Smooth muscle cell (in vitro differentiated cells): ENCODE measurements at regions not wholly inside any gene's neighbourhood (a gene's known extent, or its start where the extent isn't known, plus 50 kb on each side); places are given as distances from the start of the nearest gene placed in this dataset.
A peak's percentile ranks its signal among the peaks of the same experiment; 100 is the strongest.

Experiments used
- DNase-seq: peaks from one replicate; lab custom pipeline; 2025; ENCODE audit not compliant: unreplicated experiment; lab: John Stamatoyannopoulos, UW
- H2AFZ ChIP-seq: fragments of 200-600 bp; sonication (generic); 2 replicates; pipeline ENCODE4 v1.6.0; 2016; ENCODE audit warnings: antibody characterized with exemption, low read depth, mild to moderate bottlenecking
- H3F3A ChIP-seq: fragments of 200-600 bp; sonication (generic); 2 replicates; pipeline ENCODE4 v1.6.0; 2017; ENCODE audit warnings: antibody characterized with exemption, low read depth
- H3K27ac ChIP-seq: fragments of 200-600 bp; sonication (generic); 2 replicates; pipeline ENCODE4 v1.5.1; 2016; ENCODE audit warnings: low read depth, mild to moderate bottlenecking
- H3K27me3 ChIP-seq: fragments of 200-600 bp; sonication (generic); 2 replicates; pipeline ENCODE4 v1.6.1; 2016; ENCODE audit warnings: low read depth, mild to moderate bottlenecking
- H3K36me3 ChIP-seq: fragments of 200-600 bp; sonication (generic); 2 replicates; pipeline ENCODE4 v1.5.1; 2016; ENCODE audit warnings: low read depth
- H3K4me1 ChIP-seq: fragments of 200-600 bp; sonication (generic); 2 replicates; pipeline ENCODE4 v1.5.1; 2016; ENCODE audit warnings: low read depth
- H3K4me2 ChIP-seq: fragments of 200-600 bp; sonication (generic); 2 replicates; pipeline ENCODE4 v1.6.0; 2016; ENCODE audit warnings: mild to moderate bottlenecking
- H3K4me3 ChIP-seq: fragments of 200-600 bp; sonication (generic); 2 replicates; pipeline ENCODE4 v1.5.1; 2016; ENCODE audit warnings: mild to moderate bottlenecking
- H3K79me2 ChIP-seq: fragments of 200-600 bp; sonication (generic); 2 replicates; pipeline ENCODE4 v1.6.0; 2016; ENCODE audit warnings: low read depth, mild to moderate bottlenecking
- H3K9ac ChIP-seq: fragments of 200-600 bp; sonication (generic); 2 replicates; pipeline ENCODE4 v1.6.0; 2016; ENCODE audit warnings: low read depth
- H3K9me3 ChIP-seq: fragments of 200-600 bp; sonication (generic); replicated peaks from 2 replicates; pipeline ENCODE4 v1.5.1; 2016; ENCODE audit warnings: low read depth
- H4K20me1 ChIP-seq: fragments of 200-600 bp; sonication (generic); 2 replicates; pipeline ENCODE4 v1.6.0; 2016; ENCODE audit warnings: low read depth
- CTCF ChIP-seq: fragments of 200-600 bp; sonication (generic); IDR thresholded peaks from 2 replicates; pipeline ENCODE4 v1.5.1; 2017; ENCODE audit warnings: borderline replicate concordance, mild to moderate bottlenecking, antibody characterized with exemption; ENCODE audit not compliant: insufficient read depth, poor library complexity, severe bottlenecking
- WGBS: methylation state at CpG from one replicate; pipeline ENCODE4 v1.1.7; 2016; ENCODE audit warnings: low lambda C conversion rate; 5-methylcytosine and 5-hydroxymethylcytosine counted together

- no peaks in the 10 kb centered on the region for H3K27me3 ChIP-seq
- 91% methylated on average over 1 of the region's 1 CpG for WGBS
- H3K79me2 ChIP-seq: no peaks in the 10 kb centered on the region
- no peak overlapping the region for H3K4me2 ChIP-seq
- H3F3A ChIP-seq: no peaks in the 10 kb centered on the region
- H2AFZ ChIP-seq: no peak overlapping the region
- TF ChIP-seq CTCF: no peak
- no peaks in the 10 kb centered on the region for H4K20me1 ChIP-seq
- DNase-seq: no peak
- H3K4me3 ChIP-seq: no peak overlapping the region
- peaks cover 5% of the 10 kb centered on the region for H3K4me1 ChIP-seq
- no peaks in the 10 kb centered on the region for H3K36me3 ChIP-seq
- H3K9me3 ChIP-seq: no peaks in the 10 kb centered on the region
- H3K9ac ChIP-seq: no peak overlapping the region
- H3K27ac ChIP-seq: no peak overlapping the region
Observed at GRCh38 chr13:59566561-59566960, 597.2 kb downstream of the DIAPH3 start.

GRCh38 chr13:59568306-59568705 lies 595.4 kb downstream of the DIAPH3 start:
- Histone ChIP-seq H3K9ac (no peak overlapping the region), H3K4me3 (no peak overlapping the region), H4K20me1 (no peaks in the 10 kb centered on the region), H3K27ac (no peak overlapping the region), H3K4me1 (peaks cover 5% of the 10 kb centered on the region), H3K9me3 (no peaks in the 10 kb centered on the region), H3F3A (no peaks in the 10 kb centered on the region), H3K36me3 (no peaks in the 10 kb centered on the region), H3K79me2 (no peaks in the 10 kb centered on the region), H2AFZ (peak overlapping the region; percentile 45), H3K27me3 (no peaks in the 10 kb centered on the region), H3K4me2 (no peak overlapping the region)
- TF ChIP-seq CTCF: no peak
- DNase-seq: no peak
- WGBS: 30% methylated on average over 4 of the region's 4 CpGs

GRCh38 chr13:59570204-59570603 lies 593.5 kb downstream of the DIAPH3 start:
- Histone ChIP-seq H3K9ac (no peak overlapping the region), H2AFZ (no peak overlapping the region), H3K4me3 (no peak overlapping the region), H3K27ac (no peak overlapping the region), H3K36me3 (no peaks in the 10 kb centered on the region), H3K4me1 (peaks cover 5% of the 10 kb centered on the region), H3F3A (no peaks in the 10 kb centered on the region), H3K79me2 (no peaks in the 10 kb centered on the region), H4K20me1 (no peaks in the 10 kb centered on the region), H3K9me3 (no peaks in the 10 kb centered on the region), H3K27me3 (no peaks in the 10 kb centered on the region), H3K4me2 (no peak overlapping the region)
- WGBS: 86% methylated on average over 3 of the region's 3 CpGs
- DNase-seq: no peak
- no peak for TF ChIP-seq CTCF

GRCh38 chr13:59584101-59584500 lies 579.6 kb downstream of the DIAPH3 start:
- WGBS: 72% methylated on average over 2 of the region's 2 CpGs
- no peak overlapping the region for H2AFZ ChIP-seq
- no peak overlapping the region for H3K9ac ChIP-seq
- H3K4me2 ChIP-seq: no peak overlapping the region
- peaks cover 27% of the 10 kb centered on the region for H3K4me1 ChIP-seq
- H3K79me2 ChIP-seq: no peaks in the 10 kb centered on the region
- no peaks in the 10 kb centered on the region for H3K36me3 ChIP-seq
- H3K27me3 ChIP-seq: no peaks in the 10 kb centered on the region
- H3F3A ChIP-seq: no peaks in the 10 kb centered on the region
- DNase-seq: no peak
- H3K9me3 ChIP-seq: no peaks in the 10 kb centered on the region
- no peak for TF ChIP-seq CTCF
- H3K27ac ChIP-seq: no peak overlapping the region
- no peaks in the 10 kb centered on the region for H4K20me1 ChIP-seq
- H3K4me3 ChIP-seq: no peak overlapping the region
